ENCODE measurements at regions not wholly inside any gene's neighbourhood (a gene's known extent, or its start where the extent isn't known, plus 50 kb on each side); places are given as distances from the start of the nearest gene placed in this dataset.

DNA sequence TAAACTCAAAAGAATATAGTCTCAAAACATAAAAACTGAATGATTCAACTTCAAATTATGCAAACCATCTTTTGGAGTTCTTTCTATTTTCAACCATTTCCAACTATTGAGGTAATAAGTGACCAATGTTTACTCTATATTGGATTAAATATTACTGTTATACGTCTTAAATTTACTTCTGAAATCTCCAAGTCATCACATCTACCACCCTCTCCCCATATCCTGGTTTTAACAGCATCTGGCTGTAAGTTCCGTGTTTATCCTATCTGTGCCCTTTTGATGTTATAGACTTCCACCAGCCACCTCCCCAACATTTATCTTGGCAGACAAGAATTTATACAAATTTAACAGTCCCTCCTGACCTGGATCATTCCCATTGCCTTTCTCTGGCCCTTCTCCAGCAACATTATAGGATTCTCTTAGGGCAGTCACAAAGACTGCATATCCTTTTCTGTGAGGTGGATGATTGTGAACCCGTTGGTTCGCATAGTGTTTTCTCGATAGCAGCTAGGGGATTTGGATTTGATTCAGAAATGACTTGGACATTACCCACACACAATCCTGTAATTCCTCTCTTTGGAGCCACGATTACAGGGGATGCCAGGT lies 313.4 kb upstream of the FMN2 start:
- Mint-ChIP-seq H3K9me3 (peaks cover 2% of the 10 kb centered on the region), H3K36me3 (ENCODE audit: low read depth) (no peaks in the 10 kb centered on the region), H3K4me1 (no peaks in the 10 kb centered on the region), H3K27me3 (no peaks in the 10 kb centered on the region), H3K4me3 (no peak overlapping the region), H3K27ac (no peak overlapping the region)
- TF ChIP-seq, protein P1, sequence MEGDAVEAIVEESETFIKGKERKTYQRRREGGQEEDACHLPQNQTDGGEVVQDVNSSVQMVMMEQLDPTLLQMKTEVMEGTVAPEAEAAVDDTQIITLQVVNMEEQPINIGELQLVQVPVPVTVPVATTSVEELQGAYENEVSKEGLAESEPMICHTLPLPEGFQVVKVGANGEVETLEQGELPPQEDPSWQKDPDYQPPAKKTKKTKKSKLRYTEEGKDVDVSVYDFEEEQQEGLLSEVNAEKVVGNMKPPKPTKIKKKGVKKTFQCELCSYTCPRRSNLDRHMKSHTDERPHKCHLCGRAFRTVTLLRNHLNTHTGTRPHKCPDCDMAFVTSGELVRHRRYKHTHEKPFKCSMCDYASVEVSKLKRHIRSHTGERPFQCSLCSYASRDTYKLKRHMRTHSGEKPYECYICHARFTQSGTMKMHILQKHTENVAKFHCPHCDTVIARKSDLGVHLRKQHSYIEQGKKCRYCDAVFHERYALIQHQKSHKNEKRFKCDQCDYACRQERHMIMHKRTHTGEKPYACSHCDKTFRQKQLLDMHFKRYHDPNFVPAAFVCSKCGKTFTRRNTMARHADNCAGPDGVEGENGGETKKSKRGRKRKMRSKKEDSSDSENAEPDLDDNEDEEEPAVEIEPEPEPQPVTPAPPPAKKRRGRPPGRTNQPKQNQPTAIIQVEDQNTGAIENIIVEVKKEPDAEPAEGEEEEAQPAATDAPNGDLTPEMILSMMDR (IDR thresholded peaks at IDR 0.05), result no peak
- no peak for ATAC-seq (ENCODE audit: low read depth)
- POLR2A ChIA-PET, result no interaction called here
- intact Hi-C loops (cut with micrococcal nuclease), result no loop called here
- CTCF ChIA-PET, result no interaction called here
- no peak for DNase-seq

DNA sequence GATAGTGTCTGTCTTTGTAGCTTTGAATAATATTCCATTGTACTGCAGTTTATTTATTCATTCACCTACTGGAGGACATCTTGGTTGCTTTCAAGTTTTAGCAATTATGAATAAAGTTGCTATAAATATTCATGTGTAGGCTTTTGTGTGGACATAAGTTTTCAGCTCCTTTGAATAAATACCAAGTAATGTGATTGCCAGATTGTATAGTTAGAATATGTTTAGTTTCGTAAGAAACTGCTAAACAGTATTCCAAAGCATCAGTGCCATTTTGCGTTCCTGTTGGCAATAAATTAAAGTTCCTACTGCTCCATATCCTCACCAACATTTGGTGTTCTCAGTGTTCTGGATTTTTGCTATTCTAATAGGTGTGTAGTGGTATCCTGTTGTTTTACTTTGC lies 311.7 kb upstream of the FMN2 start:
- POLR2A ChIA-PET, result no interaction called here
- no peak overlapping the region for H3K27ac Mint-ChIP-seq
- H3K4me3 Mint-ChIP-seq, result no peak overlapping the region
- no peak for ATAC-seq (ENCODE audit: low read depth)
- intact Hi-C loops (cut with micrococcal nuclease), result no loop called here
- no peaks in the 10 kb centered on the region for H3K27me3 Mint-ChIP-seq
- TF ChIP-seq, protein P1 (IDR thresholded peaks at IDR 0.05), result no peak
- no peak for DNase-seq
- CTCF ChIA-PET, result no interaction called here
- H3K4me1 Mint-ChIP-seq, result no peaks in the 10 kb centered on the region
- peaks cover 2% of the 10 kb centered on the region for H3K9me3 Mint-ChIP-seq
- no peaks in the 10 kb centered on the region for H3K36me3 Mint-ChIP-seq (ENCODE audit: low read depth)

DNA sequence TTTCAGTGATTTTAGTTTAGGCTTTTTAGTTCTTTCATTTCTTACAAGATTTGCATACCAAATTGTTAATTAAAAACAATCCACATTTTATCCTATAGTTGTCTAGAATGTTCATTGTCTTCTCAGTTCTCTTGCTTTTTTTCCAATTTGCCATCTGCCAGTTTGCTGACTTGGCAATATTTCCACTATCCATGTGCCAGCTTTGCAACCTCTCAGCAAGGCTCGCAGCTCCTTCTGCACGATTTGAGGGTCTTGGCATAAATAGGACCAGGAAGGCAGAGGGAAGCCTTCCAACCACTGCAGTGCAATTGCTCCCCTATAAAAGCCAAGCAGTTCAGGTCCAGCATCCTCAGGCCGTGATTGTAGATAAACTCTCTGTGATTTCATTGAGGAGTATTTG lies 306.8 kb upstream of the FMN2 start:
- no peak for DNase-seq
- Mint-ChIP-seq H3K36me3 (ENCODE audit: low read depth) (no peaks in the 10 kb centered on the region), H3K27ac (no peak overlapping the region), H3K27me3 (no peaks in the 10 kb centered on the region), H3K9me3 (peaks cover 5% of the 10 kb centered on the region), H3K4me3 (no peak overlapping the region), H3K4me1 (no peaks in the 10 kb centered on the region)
- ChIA-PET CTCF (no interaction called here), POLR2A (no interaction called here)
- TF ChIP-seq, protein P1 (IDR thresholded peaks at IDR 0.05), result no peak
- ATAC-seq (ENCODE audit: low read depth), result no peak
- intact Hi-C loops (cut with micrococcal nuclease), result no loop called here

DNA sequence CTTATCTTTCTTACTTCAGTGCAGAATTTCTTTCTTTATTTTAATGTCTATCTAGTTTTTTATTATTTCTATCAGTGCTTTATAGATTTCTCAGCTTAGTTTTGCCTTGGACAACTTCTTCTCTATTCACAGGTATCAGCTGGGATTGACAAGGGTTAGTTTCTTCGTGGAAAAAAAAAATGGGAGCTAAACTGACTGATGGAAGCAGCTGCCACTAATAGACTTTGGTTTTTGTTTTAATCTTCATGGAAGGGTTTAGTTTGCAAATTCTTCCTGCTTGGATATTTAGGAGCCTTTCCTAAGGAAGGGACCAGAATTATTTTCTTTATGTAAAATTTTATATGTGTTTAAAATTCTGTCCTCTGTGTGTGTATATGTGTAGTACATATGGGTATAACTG lies 306.1 kb upstream of the FMN2 start:
- CTCF ChIA-PET, result no interaction called here
- no peak for DNase-seq

DNA sequence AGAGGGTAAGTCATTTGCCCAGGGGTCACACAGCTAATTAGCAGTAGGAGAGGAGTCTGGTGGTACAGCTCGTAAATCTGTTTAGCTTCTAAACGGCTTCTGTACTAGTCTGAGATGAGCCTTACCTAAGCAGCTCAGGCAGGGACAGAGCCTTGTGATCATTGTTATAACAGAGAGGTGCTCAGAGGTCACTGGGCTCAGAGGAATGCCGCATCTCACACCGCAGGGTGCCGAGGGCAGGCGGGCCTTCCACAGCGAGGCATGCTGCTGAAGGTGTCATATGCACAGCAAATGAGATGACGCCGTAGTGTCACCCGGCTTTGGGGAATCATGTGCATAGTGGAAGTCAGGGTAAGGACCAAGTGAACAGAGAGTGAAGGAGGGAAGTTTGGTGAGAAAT lies 305.2 kb upstream of the FMN2 start:
- no peak for DNase-seq
- no peaks in the 10 kb centered on the region for H3K4me1 Mint-ChIP-seq
- no peaks in the 10 kb centered on the region for H3K27me3 Mint-ChIP-seq
- H3K9me3 Mint-ChIP-seq, result peaks cover 13% of the 10 kb centered on the region
- intact Hi-C loops (cut with micrococcal nuclease), result no loop called here
- H3K4me3 Mint-ChIP-seq, result no peak overlapping the region
- POLR2A ChIA-PET, result no interaction called here
- TF ChIP-seq, protein P1 (IDR thresholded peaks at IDR 0.05), result no peak
- ATAC-seq (ENCODE audit: low read depth), result no peak
- H3K27ac Mint-ChIP-seq, result no peak overlapping the region
- CTCF ChIA-PET, result no interaction called here
- no peaks in the 10 kb centered on the region for H3K36me3 Mint-ChIP-seq (ENCODE audit: low read depth)

More for the DNA sequence above, 306.1 kb upstream of the FMN2 start:
- H3K4me3 Mint-ChIP-seq, result no peak overlapping the region
- ATAC-seq (ENCODE audit: low read depth), result no peak
- H3K36me3 Mint-ChIP-seq (ENCODE audit: low read depth), result no peaks in the 10 kb centered on the region
- H3K27me3 Mint-ChIP-seq, result no peaks in the 10 kb centered on the region
- intact Hi-C loops (cut with micrococcal nuclease), result no loop called here
- H3K4me1 Mint-ChIP-seq, result no peaks in the 10 kb centered on the region
- peaks cover 12% of the 10 kb centered on the region for H3K9me3 Mint-ChIP-seq
- POLR2A ChIA-PET, result no interaction called here
- H3K27ac Mint-ChIP-seq, result no peak overlapping the region
- TF ChIP-seq, protein P1 (IDR thresholded peaks at IDR 0.05), result no peak

All from activated B cell treated with CpG ODN at 0.5 μM for 24 hours (primary cell).